Mesenchymal stem cell (in vitro differentiated cells and primary cell): ENCODE measurements at regions not wholly inside any gene's neighbourhood (a gene's known extent, or its start where the extent isn't known, plus 50 kb on each side); places are given as distances from the start of the nearest gene placed in this dataset.

ENCODE experiments used
- DNase-seq: peaks from one replicate; pipeline ENCODE4 v3.0.0-alpha.2; 2013
- H2AFZ ChIP-seq: one replicate; pipeline ENCODE4 v1.6.1; 2013; ENCODE audit warnings: low read depth, mild to moderate bottlenecking, control low read depth, inconsistent platforms, low read length, moderate library complexity
- H2AK5ac ChIP-seq: 2 replicates; pipeline ENCODE4 v1.6.1; 2013; ENCODE audit warnings: low read length, moderate library complexity, mild to moderate bottlenecking, inconsistent platforms; ENCODE audit not compliant: severe bottlenecking
- H2BK120ac ChIP-seq: one replicate; pipeline ENCODE4 v1.6.1; 2013; ENCODE audit warnings: low read depth, mild to moderate bottlenecking, inconsistent platforms, low read length, moderate library complexity
- H2BK12ac ChIP-seq, 2 experiments: one replicate each; pipeline ENCODE4 v1.6.1; 2013; ENCODE audit warnings: inconsistent platforms in 2 of 2, low read length in 2 of 2, mild to moderate bottlenecking in 2 of 2, moderate library complexity in 2 of 2, control low read depth in 1 of 2
- H2BK15ac ChIP-seq: one replicate; pipeline ENCODE4 v1.6.1; 2013; ENCODE audit warnings: mild to moderate bottlenecking, low read depth, inconsistent platforms; ENCODE audit not compliant: poor library complexity, severe bottlenecking
- H2BK5ac ChIP-seq: 2 replicates; pipeline ENCODE4 v1.6.1; 2013; ENCODE audit warnings: low read depth, mild to moderate bottlenecking, low read length, control low read depth, inconsistent platforms; ENCODE audit not compliant: poor library complexity, severe bottlenecking
- H3K14ac ChIP-seq, 2 experiments: one replicate each; pipeline ENCODE4 v1.6.1; 2013; ENCODE audit warnings: inconsistent platforms in 2 of 2, low read length in 2 of 2, control low read depth in 1 of 2, mild to moderate bottlenecking in 1 of 2, moderate library complexity in 1 of 2
- H3K18ac ChIP-seq, 2 experiments: one replicate each; pipeline ENCODE4 v1.6.1; 2013; ENCODE audit warnings: inconsistent platforms in 2 of 2, low read length in 2 of 2, control low read depth in 1 of 2, low read depth in 1 of 2, mild to moderate bottlenecking in 1 of 2
- H3K23ac ChIP-seq, 2 experiments: one replicate each; pipeline ENCODE4 v1.6.1; 2013; ENCODE audit warnings: inconsistent platforms in 2 of 2, low read length in 2 of 2, mild to moderate bottlenecking in 2 of 2, moderate library complexity in 2 of 2, control low read depth in 1 of 2
- H3K27ac ChIP-seq: 2 replicates; pipeline ENCODE4 v1.5.1; 2013; ENCODE audit warnings: mild to moderate bottlenecking, moderate library complexity, low read length, control low read depth, inconsistent platforms; ENCODE audit not compliant: poor library complexity, severe bottlenecking
- H3K27me3 ChIP-seq, 2 experiments: 2 replicates each; pipeline versions ENCODE4 v1.6.1 to v1.7.0; 2013; ENCODE audit warnings: low read length in 2 of 2, mild to moderate bottlenecking in 2 of 2, moderate library complexity in 2 of 2, control low read depth in 1 of 2, inconsistent platforms in 1 of 2; ENCODE audit not compliant: control insufficient read depth in 1 of 2, insufficient read depth in 1 of 2
- H3K36me3 ChIP-seq, 2 experiments: 2 replicates each; pipeline versions ENCODE4 v1.6.1 to v1.7.0; 2013; ENCODE audit warnings: low read length in 2 of 2, control low read depth in 1 of 2, inconsistent platforms in 1 of 2, low read depth in 1 of 2, mild to moderate bottlenecking in 1 of 2; ENCODE audit not compliant: insufficient read depth in 2 of 2, control insufficient read depth in 1 of 2
- H3K4ac ChIP-seq, 2 experiments: one replicate each; pipeline ENCODE4 v1.6.1; 2013; ENCODE audit warnings: inconsistent platforms in 2 of 2, low read length in 2 of 2, mild to moderate bottlenecking in 2 of 2, moderate library complexity in 2 of 2, control low read depth in 1 of 2, low read depth in 1 of 2
- H3K4me1 ChIP-seq: 2 replicates; pipeline ENCODE4 v1.6.1; 2013; ENCODE audit warnings: low read depth, low read length, control low read depth; ENCODE audit not compliant: control insufficient read depth, insufficient read depth
- H3K4me2 ChIP-seq: 2 replicates; pipeline ENCODE4 v1.6.1; 2013; ENCODE audit warnings: low read length, mild to moderate bottlenecking, inconsistent platforms; ENCODE audit not compliant: poor library complexity, severe bottlenecking
- H3K4me3 ChIP-seq, 2 experiments: 2 replicates each; pipeline versions ENCODE4 v1.5.1 to v1.7.0; 2013; ENCODE audit warnings: low read length in 2 of 2, mild to moderate bottlenecking in 2 of 2, control low read depth in 1 of 2, low read depth in 1 of 2; ENCODE audit not compliant: insufficient read depth in 1 of 2
- H3K79me1 ChIP-seq: replicated peaks from 2 replicates; pipeline ENCODE4 v1.6.1; 2013; ENCODE audit warnings: mild to moderate bottlenecking, control low read depth, low read length, inconsistent platforms; ENCODE audit not compliant: poor library complexity, severe bottlenecking
- H3K9ac ChIP-seq: 2 replicates; pipeline ENCODE4 v1.7.0; 2013; ENCODE audit warnings: mild to moderate bottlenecking, low read length, moderate library complexity
- H3K9me3 ChIP-seq: 2 replicates; pipeline ENCODE4 v1.7.0; 2013; ENCODE audit warnings: mild to moderate bottlenecking, low read length; ENCODE audit not compliant: control insufficient read depth
- H4K8ac ChIP-seq: one replicate; pipeline ENCODE4 v1.6.1; 2013; ENCODE audit warnings: inconsistent platforms, mild to moderate bottlenecking, low read length, moderate library complexity
- H4K91ac ChIP-seq: one replicate; pipeline ENCODE4 v1.6.1; 2013; ENCODE audit warnings: mild to moderate bottlenecking, low read length, inconsistent platforms
- WGBS: methylation state at CpG from one replicate; pipeline ENCODE4 v1.1.7; 2013; ENCODE audit warnings: mixed read lengths; 5-methylcytosine and 5-hydroxymethylcytosine counted together

DNA sequence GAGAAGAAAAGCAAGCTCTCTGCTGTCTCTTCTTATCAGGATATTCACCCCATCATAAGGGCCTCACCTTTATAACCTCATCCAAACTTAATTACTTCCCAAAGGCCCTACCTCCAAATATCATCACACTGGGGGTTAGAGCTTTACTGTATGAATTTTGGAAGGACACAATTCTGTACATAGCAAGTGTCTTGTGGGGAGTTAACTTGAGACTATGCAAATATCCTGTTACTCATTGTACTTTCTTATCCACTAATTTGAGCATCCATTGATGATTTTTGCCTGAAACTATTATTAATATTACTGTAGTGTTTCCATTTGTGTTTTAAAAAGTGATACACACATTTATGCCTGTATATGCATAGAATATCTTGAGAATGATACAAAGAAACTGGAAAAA, 129.1 kb upstream of the IVNS1ABP start:
- Histone ChIP-seq H2AK5ac (peak overlapping the region; percentile 23), H2BK120ac (no peak overlapping the region)

DNA sequence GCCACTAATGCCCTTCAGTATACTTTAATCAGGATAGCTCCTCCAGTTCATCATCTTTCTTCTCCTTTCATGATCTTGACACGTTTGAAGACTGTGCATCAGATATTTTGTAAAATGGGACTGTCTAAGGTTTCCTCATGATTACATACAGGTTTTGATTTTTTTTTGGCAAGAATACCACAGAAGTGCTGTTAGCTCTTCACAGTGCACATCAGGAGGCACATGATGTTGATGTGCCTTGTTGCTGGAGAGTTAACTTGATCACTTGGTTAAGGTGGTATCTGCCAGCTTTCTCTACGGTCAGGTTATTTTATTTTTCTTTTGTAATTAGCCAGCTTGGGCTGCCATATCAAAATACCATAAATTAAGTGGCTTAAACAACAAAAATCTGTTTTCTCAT, 128.6 kb upstream of the IVNS1ABP start:
- Histone ChIP-seq H2BK5ac (no peak overlapping the region), H3K36me3 (no peaks in the 10 kb centered on the region), H3K27ac (no peak overlapping the region), H3K79me1 (no peaks in the 10 kb centered on the region), H2AFZ (no peak overlapping the region), H3K4me1 (peaks cover 11% of the 10 kb centered on the region), H3K27me3 (no peaks in the 10 kb centered on the region), H3K9me3 (peaks cover 3% of the 10 kb centered on the region), H2AK5ac (peak overlapping the region; percentile 23), H4K8ac (no peak overlapping the region), H2BK15ac (no peak overlapping the region), H3K23ac (no peak overlapping the region), H4K91ac (no peak overlapping the region), H2BK12ac (no peak overlapping the region), H3K9ac (no peak overlapping the region), H3K14ac (no peak overlapping the region), H3K4me2 (no peak overlapping the region), H2BK120ac (no peak overlapping the region), H3K4ac (no peak overlapping the region), H3K18ac (no peak overlapping the region), H3K4me3 (no peak overlapping the region)
- WGBS = no CpG with 5 or more reads among the region's 2 CpGs
- DNase-seq = no peak

More for the DNA sequence above, 129.1 kb upstream of the IVNS1ABP start:
- H3K4me3 ChIP-seq = no peak overlapping the region
- no peaks in the 10 kb centered on the region for H3K79me1 ChIP-seq
- no peak overlapping the region for H2BK15ac ChIP-seq
- no peak overlapping the region for H3K27ac ChIP-seq
- no peak overlapping the region for H2AFZ ChIP-seq
- no peaks in the 10 kb centered on the region for H3K27me3 ChIP-seq
- H3K4me2 ChIP-seq = no peak overlapping the region
- no peak overlapping the region for H3K14ac ChIP-seq
- no peaks in the 10 kb centered on the region for H3K36me3 ChIP-seq
- H2BK5ac ChIP-seq = no peak overlapping the region
- no peak overlapping the region for H3K9ac ChIP-seq
- no peak overlapping the region for H3K23ac ChIP-seq
- no peak overlapping the region for H4K91ac ChIP-seq
- peaks cover 11% of the 10 kb centered on the region for H3K4me1 ChIP-seq
- H3K18ac ChIP-seq = no peak overlapping the region
- H2BK12ac ChIP-seq = no peak overlapping the region
- H4K8ac ChIP-seq = no peak overlapping the region
- no peak overlapping the region for H3K4ac ChIP-seq
- H3K9me3 ChIP-seq = peaks cover 3% of the 10 kb centered on the region
- no peak for DNase-seq

DNA sequence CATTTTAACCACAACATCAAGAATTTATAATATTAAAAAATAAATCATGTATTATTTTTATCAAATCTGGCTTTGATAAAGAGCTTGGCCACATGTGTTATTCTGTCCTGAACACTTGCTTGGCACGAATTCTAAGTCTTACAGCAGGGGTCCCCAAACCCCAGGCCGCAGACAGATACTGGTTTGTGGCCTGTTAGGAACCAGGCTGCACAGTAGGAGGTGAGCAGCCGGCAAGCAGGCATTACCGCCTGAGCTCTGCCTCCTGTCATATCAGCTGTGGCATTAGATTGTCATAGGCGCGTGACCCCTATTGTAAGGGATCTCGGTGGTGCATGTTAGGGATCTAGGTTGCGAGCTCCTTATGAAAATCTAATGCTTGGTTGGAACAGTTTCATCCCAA, 127.6 kb upstream of the IVNS1ABP start:
- Histone ChIP-seq H3K23ac (no peak overlapping the region), H3K27me3 (no peaks in the 10 kb centered on the region), H3K9me3 (peaks cover under 1% of the 10 kb centered on the region), H3K27ac (no peak overlapping the region), H3K4me2 (no peak overlapping the region), H2BK15ac (no peak overlapping the region), H4K8ac (no peak overlapping the region), H3K4me3 (no peak overlapping the region), H2BK5ac (no peak overlapping the region), H2BK120ac (no peak overlapping the region), H2AFZ (no peak overlapping the region), H3K79me1 (no peaks in the 10 kb centered on the region), H2BK12ac (peak overlapping the region in 1 of 2 experiments; percentile 72), H3K14ac (peak overlapping the region in 1 of 2 experiments; percentile 79), H3K9ac (no peak overlapping the region), H4K91ac (no peak overlapping the region), H2AK5ac (no peak overlapping the region), H3K36me3 (no peaks in the 10 kb centered on the region), H3K4ac (peak overlapping the region in 1 of 2 experiments; percentile 41), H3K18ac (peak overlapping the region in 1 of 2 experiments; percentile 62), H3K4me1 (peaks cover 11% of the 10 kb centered on the region)
- 69% methylated on average over 8 of the region's 8 CpGs for WGBS
- DNase-seq = no peak

DNA sequence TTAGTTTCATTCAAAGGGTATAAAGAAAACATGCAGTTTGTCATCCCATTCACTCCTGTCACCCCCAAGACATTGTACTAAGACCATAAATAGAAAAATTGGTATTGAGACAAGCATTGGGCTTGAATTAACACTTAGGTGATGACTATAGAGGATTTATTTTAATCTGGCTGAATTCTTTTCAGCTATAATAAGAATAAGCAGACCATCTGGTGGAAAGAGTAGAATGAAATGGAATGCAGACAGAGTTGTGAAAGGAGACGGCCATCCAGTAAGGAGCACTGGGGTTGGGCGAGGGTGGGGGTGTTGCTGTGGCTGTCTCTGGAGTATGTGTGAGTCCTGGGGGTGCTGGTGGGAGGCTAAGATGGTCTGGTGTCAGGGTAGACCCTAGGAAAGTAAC, 125.0 kb upstream of the IVNS1ABP start:
- 72% methylated on average over 2 of the region's 2 CpGs for WGBS
- H2AFZ ChIP-seq = no peak overlapping the region
- peak overlapping the region in 1 of 2 experiments; percentile 19 for H3K18ac ChIP-seq
- peak overlapping the region; percentile 70 for H2AK5ac ChIP-seq
- H3K9me3 ChIP-seq = no peaks in the 10 kb centered on the region
- no peak overlapping the region for H3K4me2 ChIP-seq
- H4K91ac ChIP-seq = no peak overlapping the region
- H4K8ac ChIP-seq = no peak overlapping the region
- H2BK120ac ChIP-seq = peak overlapping the region; percentile 44
- no peaks in the 10 kb centered on the region for H3K79me1 ChIP-seq
- no peak overlapping the region for H3K14ac ChIP-seq
- H3K4ac ChIP-seq = no peak overlapping the region
- H2BK5ac ChIP-seq = peak overlapping the region; percentile 75
- H2BK15ac ChIP-seq = no peak overlapping the region
- peak overlapping the region in 1 of 2 experiments; percentile 75 for H2BK12ac ChIP-seq
- no peaks in the 10 kb centered on the region for H3K36me3 ChIP-seq
- H3K4me1 ChIP-seq = peaks cover 12% of the 10 kb centered on the region
- H3K27me3 ChIP-seq = no peaks in the 10 kb centered on the region
- H3K9ac ChIP-seq = no peak overlapping the region
- H3K23ac ChIP-seq = no peak overlapping the region
- H3K4me3 ChIP-seq = no peak overlapping the region
- peak overlapping the region; percentile 98 for H3K27ac ChIP-seq
- DNase-seq = peak; percentile 45
